ENCODE measurements at regions not wholly inside any gene's neighbourhood (a gene's known extent, or its start where the extent isn't known, plus 50 kb on each side); places are given as distances from the start of the nearest gene placed in this dataset.

DNA sequence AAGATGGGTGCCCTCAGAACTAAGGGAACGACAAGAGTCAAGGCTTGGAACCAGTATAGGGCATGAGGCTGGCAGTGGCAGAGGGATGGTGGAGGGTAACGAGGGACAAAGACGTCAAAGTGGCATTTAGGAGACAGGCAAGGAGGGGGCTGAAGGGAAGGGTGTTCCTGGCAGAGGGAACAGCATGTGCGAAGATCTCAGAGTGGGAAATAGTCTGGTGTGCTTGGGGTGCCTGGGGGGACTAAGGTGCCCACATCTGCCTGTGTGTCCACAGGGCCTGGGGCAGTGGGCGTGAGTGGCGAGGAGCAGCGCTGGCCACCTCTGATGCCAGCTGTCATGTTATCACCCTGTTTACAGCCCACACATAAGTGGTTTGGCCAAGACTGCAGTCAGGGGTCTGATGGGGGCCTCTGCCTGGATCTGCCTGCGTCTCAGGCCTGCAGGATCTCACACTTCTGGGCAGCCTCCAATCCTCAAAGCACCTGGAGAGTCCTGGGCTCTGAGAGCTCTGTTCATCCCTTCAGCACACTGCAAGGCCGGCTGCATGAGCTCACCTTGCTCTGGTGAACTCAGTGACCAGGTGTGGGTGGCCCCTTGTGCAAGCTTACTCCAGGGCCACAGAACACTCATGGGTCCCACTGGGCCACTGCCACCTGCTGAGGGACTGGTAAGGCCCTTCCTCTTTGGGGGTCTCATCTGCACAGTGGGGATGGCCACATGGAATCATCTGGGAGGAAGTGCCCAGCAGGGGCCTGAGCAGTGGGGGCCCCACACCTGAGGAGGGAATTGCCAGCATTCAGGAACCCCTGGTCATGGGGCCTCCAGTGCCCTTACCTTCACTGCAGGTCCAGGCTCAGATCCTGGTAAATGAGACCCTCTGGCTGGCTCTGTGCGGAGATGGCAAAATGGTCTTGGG, 89.7 kb upstream of the SHISAL1 start:
- no peak for DNase-seq (ENCODE audit: low spot score)

DNA sequence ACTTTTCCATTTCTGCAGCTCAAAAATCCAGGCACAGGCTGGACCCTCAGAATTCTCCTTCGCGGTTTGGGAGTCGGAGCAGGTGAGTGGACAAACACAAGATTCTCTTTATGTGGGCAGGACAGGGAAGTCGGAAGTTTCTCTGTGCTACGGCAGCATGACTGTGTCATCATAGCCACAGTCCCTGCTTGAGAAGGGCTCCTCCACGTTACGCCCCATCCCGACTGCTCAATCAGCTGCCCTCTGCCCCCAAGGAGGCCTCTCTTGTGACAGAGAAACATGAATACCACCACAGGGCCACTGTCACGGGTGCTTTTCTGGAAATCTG, 89.0 kb upstream of the SHISAL1 start:
- no peak for DNase-seq (ENCODE audit: low spot score)

- DNase-seq (ENCODE audit: low spot score): no peak
These were observed 88.0 kb upstream of the SHISAL1 start for GRCh38 chr22:44400763-44401060.

DNA sequence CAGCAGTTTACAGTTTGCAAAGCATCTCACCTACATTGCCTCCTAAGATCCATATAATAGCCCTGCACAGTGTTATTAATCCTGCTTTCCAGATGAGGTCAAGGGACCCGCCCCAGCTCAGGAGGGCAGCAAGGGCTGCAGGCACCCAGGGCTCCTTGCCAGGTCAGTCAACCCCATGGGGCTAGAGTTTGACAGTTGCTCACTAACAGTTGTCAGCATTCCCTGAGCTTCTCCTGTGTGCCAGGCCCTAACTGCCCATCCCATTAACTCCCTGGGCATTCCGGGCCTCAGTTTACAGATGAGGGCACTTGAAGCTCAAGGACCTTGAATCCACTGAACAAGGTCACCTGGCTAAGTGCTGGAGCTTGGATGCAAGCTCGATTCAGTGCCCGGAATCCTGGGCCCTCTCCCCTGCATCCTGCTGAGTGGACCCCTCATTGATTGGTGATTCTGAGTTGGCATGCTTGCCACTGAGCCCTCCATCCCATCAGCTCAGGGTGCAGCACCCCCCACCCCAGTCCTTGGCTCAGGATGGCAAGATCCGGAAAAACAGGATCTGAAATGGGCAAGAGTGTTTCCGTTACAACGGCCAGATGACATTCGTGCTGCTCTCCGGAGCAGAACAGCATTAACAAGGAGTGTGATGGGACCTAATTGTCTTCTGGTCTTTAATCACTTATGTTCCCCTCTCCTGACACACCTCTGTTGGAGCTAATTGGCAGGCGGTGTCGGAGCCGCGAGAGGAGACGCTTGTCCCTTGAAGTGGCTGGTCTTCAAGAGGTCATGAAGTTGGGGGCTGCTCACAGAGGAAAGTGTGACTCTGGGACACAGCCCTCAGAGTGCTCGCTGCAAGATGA, 87.4 kb upstream of the SHISAL1 start:
- no peak for DNase-seq (ENCODE audit: low spot score)

- no peak for DNase-seq (ENCODE audit: low spot score)
These were observed 86.4 kb upstream of the SHISAL1 start for GRCh38 chr22:44398856-44399837.

GRCh38 chr22:44396727-44397722, 84.3 kb upstream of the SHISAL1 start:
- DNase-seq (ENCODE audit: low spot score): no peak

- no peak for DNase-seq (ENCODE audit: low spot score)
These were observed 83.4 kb upstream of the SHISAL1 start for GRCh38 chr22:44396021-44396726.

GRCh38 chr22:44395118-44396005, 82.6 kb upstream of the SHISAL1 start:
- DNase-seq (ENCODE audit: low spot score): no peak

- DNase-seq (ENCODE audit: low spot score): no peak
These were observed 81.7 kb upstream of the SHISAL1 start for GRCh38 chr22:44394246-44395117.

GRCh38 chr22:44393066-44393465, 80.3 kb upstream of the SHISAL1 start:
- no peak for DNase-seq (ENCODE audit: low spot score)

DNA sequence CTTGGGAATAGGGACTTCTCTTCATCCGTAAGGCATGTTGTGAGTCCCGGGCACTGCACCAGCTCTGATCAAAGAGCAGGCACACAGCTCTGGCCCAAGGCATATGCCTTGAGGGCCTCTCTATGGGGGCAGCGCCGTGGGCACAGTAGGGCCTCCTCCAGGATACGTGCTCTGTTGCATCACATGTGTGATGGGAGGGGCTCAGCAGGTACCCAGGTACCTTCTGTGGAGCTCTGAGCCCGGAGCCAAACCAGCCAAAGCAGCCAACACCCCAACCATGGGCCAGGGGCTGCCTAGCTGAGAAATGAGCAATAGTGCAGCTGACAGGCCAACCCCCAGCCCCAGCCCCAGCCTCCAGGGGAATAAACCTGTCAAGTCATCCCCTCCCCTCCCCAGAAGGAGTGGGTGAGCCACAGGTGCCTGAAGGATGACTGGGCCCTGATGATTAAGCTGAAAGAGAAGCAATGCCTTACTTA, 79.7 kb upstream of the SHISAL1 start:
- DNase-seq (ENCODE audit: low spot score): no peak

- no peak for DNase-seq (ENCODE audit: low spot score)
These were observed 79.0 kb upstream of the SHISAL1 start for GRCh38 chr22:44391481-44392445.

GRCh38 chr22:44391015-44391414, 78.3 kb upstream of the SHISAL1 start:
- no peak for DNase-seq (ENCODE audit: low spot score)

DNA sequence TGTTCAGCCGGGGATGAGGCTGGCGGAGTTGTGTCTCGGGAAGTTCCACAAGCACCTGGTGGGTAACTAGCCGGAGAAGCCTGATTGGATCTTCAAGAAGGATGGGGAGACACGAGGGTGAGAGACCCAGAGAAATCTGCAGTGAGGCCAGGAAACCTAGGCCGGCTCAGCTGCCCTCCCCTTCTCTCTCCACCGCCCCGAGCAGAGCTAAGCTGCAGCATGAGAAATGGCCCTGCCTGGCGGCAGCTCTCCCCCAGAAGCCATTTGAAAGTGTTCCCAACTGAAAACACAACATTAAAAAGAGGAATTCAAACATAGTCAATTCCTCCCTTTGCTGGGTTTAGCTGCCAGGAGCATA, 77.8 kb upstream of the SHISAL1 start:
- no peak for DNase-seq (ENCODE audit: low spot score)

- no peak for DNase-seq (ENCODE audit: low spot score)
These were observed 77.3 kb upstream of the SHISAL1 start for GRCh38 chr22:44389926-44390612.

- no peak for DNase-seq (ENCODE audit: low spot score)
These were observed 76.4 kb upstream of the SHISAL1 start for GRCh38 chr22:44389181-44389580.

All from globus pallidus (tissue), 1 donor.